IgD-negative memory B cell (primary cell): ENCODE measurements at regions not wholly inside any gene's neighbourhood (a gene's known extent, or its start where the extent isn't known, plus 50 kb on each side); places are given as distances from the start of the nearest gene placed in this dataset.
A peak's percentile ranks its signal among the peaks of the same experiment; 100 is the strongest.
"Not testable (repeated sequence)": the region's sequence is repeated elsewhere in the genome, so short reads cannot be mapped to it uniquely, and the experiment has no call there.

ENCODE experiments used
- H3K27ac Mint-ChIP-seq, 3 donors: one replicate each; pipeline ENCODE4 v1.8.0; 2020 to 2022; ENCODE audit warnings: mild to moderate bottlenecking in 3 of 3, mixed read lengths in 3 of 3, moderate library complexity in 1 of 3
- H3K27me3 Mint-ChIP-seq: one replicate; pipeline ENCODE4 v1.8.0; 2021; ENCODE audit warnings: mixed read lengths
- H3K36me3 Mint-ChIP-seq: one replicate; pipeline ENCODE4 v1.8.0; 2020; ENCODE audit warnings: mild to moderate bottlenecking, mixed read lengths
- H3K4me1 Mint-ChIP-seq, 3 donors: one replicate each; pipeline ENCODE4 v1.8.0; 2020 to 2022; ENCODE audit warnings: mixed read lengths in 3 of 3, mild to moderate bottlenecking in 1 of 3
- H3K4me3 Mint-ChIP-seq, 4 donors: one replicate each; pipeline ENCODE4 v1.8.0; 2020 to 2022; ENCODE audit warnings: mild to moderate bottlenecking in 4 of 4, mixed read lengths in 4 of 4, moderate library complexity in 3 of 4
- H3K9me3 Mint-ChIP-seq, 3 donors: one replicate each; pipeline ENCODE4 v1.8.0; 2020 to 2021; ENCODE audit warnings: mixed read lengths in 3 of 3, mild to moderate bottlenecking in 1 of 3

DNA sequence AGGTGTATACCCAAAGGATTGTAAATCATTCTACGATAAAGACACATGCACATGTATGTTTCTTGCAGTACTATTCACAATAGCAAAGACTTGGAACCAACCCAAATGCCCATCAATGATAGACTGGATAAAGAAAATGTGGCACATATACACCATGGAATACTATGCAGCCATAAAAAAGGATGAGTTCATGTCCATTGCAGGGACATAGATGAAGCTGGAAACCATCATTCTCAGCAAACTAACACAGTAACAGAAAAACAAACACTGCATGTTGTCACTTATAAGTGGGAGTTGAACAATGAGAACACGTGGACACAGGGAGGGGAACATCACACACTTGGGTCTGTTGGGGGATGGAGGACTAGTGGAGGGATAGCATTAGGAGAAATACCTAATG is 530.4 kb upstream of the SGO1 start:
- not testable (repeated sequence) for H3K27ac Mint-ChIP-seq, H3K4me3 Mint-ChIP-seq, H3K27me3 Mint-ChIP-seq, H3K4me1 Mint-ChIP-seq, H3K9me3 Mint-ChIP-seq, H3K36me3 Mint-ChIP-seq

DNA sequence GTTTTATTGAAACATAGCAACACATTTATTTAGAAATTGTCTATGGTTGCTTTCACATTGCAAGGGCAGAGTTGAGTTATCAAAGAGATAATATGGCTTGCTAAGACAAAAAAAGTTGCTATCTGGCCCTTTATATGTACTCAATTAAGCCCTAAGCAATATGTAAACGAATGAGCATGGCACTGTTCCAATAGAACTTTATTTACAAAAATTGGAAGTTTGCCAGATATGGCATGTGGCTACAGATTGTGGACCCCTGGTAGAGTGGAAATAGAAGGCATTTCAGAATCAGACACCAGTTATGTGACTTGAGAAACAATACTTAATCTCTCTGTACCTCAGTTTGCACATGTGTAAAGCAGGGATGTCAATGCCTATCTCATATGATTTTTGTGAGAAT is 515.6 kb upstream of the SGO1 start:
- Mint-ChIP-seq H3K27ac (no peak overlapping the region), H3K4me1 (no peaks in the 10 kb centered on the region), H3K4me3 (no peak overlapping the region), H3K27me3 (no peaks in the 10 kb centered on the region), H3K36me3 (peaks cover 2% of the 10 kb centered on the region), H3K9me3 (peaks cover 2 to 8% (median 3%) of the 10 kb centered on the region in 3 donors)

DNA sequence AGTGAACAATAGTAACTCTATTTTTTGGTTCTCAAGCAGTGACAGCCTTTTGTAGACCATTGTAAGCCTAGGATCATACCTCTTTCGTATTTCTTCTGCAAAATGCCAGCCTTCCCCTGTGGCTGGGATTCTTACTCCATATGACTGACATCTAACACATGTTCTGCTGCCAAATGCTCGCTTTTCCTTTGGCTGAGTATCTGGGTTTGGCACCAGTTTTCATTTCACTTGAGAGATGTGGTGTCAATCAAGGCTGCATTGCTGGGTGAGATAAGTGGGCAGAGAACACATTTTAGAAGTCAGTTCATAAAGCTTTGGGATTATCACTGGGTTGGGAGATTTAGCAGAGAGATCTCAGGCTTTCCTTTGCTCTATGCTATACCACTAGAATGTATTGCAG is 514.7 kb upstream of the SGO1 start:
- Mint-ChIP-seq H3K9me3 (peaks cover 2 to 8% (median 3%) of the 10 kb centered on the region in 3 donors), H3K27me3 (no peaks in the 10 kb centered on the region)

DNA sequence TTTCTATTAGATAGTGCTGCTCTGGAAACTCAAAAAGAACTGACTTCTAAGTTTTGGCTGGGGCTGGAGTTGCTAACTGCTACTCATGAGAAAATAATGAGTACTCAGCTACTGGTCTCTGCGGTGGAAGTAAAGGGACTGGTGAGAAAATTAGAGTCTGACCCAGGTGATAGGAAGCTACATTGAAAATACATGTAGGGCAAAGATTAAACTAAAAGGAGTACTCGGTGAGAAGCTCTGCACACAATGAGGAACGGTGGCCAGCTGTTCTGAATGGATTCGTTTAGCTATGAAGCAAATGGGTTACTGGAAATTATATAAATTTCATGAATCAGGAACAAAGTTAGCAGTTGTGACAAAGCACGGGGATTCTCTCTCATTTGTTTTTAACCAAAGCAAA is 512.9 kb upstream of the SGO1 start:
- Mint-ChIP-seq H3K27me3 (no peaks in the 10 kb centered on the region), H3K9me3 (peaks cover under 1 to 8% (median 2%) of the 10 kb centered on the region in 3 donors), H3K36me3 (peaks cover under 1% of the 10 kb centered on the region), H3K4me3 (no peak overlapping the region), H3K4me1 (no peaks in the 10 kb centered on the region), H3K27ac (no peak overlapping the region)

More for the DNA sequence above, 514.7 kb upstream of the SGO1 start:
- H3K36me3 Mint-ChIP-seq, result peaks cover 2% of the 10 kb centered on the region
- no peak overlapping the region for H3K27ac Mint-ChIP-seq
- no peaks in the 10 kb centered on the region for H3K4me1 Mint-ChIP-seq
- H3K4me3 Mint-ChIP-seq, result no peak overlapping the region

DNA sequence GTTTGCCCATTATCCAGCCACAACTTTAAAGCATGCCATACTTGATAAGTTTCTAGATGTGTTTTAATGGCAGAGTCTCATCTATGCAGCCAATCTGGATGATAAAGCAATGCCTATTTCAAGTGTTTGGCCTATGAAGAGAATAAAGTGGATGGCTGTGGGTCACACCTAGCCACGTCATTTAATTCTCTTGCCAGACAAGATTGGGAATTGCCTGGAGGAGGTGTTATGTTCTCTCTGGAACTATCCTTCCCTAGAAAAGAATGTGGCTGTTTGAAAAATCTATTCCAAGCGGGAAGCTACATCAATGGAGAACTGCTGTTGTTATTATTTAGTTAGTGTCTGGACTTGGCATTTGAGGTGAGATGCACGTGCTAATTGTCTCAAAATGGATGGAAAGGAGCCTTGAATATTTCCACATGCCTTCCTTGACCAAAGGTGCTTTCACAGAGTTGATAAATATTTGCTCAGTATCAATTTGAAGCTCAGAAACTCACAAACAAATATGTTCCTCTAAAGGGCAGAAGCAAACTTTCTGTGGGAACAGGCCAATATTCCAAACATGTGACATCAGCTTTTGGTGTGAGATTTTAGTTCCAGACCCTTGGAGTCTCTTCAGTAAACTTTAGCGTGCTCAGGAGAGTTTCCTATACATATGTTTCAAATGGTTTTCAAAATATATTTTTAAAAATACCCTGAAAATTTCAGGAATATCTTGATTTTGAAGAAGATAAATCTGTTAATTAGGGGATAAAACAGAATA is 510.6 kb upstream of the SGO1 start:
- H3K36me3 Mint-ChIP-seq, result no peaks in the 10 kb centered on the region
- H3K4me1 Mint-ChIP-seq, result no peaks in the 10 kb centered on the region
- no peaks in the 10 kb centered on the region for H3K9me3 Mint-ChIP-seq
- H3K4me3 Mint-ChIP-seq, result no peak overlapping the region
- no peak overlapping the region for H3K27ac Mint-ChIP-seq
- H3K27me3 Mint-ChIP-seq, result no peaks in the 10 kb centered on the region

DNA sequence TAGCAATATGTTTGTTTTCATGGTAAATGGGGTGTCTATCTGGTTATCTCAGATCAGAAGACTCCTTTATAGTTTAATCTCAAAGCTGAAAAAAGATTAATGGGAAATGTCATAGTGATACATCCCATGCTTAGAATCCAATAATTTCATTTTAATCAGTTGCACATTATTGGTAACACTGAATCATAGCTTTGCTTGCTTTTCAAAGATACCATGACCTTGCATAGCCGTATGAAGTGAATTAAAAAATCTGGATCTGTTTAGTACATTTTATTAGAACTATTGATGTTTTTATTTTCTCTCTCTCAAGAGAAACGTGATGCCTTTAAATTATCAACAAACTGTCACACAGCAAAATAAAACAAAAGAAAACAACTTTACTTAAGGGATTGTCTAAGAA is 506.7 kb upstream of the SGO1 start:
- H3K4me1 Mint-ChIP-seq, result no peaks in the 10 kb centered on the region
- no peak overlapping the region for H3K4me3 Mint-ChIP-seq
- H3K9me3 Mint-ChIP-seq, result peaks cover 2 to 7% (median 3%) of the 10 kb centered on the region in 3 donors
- no peaks in the 10 kb centered on the region for H3K27me3 Mint-ChIP-seq
- H3K27ac Mint-ChIP-seq, result peak overlapping the region in 1 of 3 donors; percentile 71
- no peaks in the 10 kb centered on the region for H3K36me3 Mint-ChIP-seq

DNA sequence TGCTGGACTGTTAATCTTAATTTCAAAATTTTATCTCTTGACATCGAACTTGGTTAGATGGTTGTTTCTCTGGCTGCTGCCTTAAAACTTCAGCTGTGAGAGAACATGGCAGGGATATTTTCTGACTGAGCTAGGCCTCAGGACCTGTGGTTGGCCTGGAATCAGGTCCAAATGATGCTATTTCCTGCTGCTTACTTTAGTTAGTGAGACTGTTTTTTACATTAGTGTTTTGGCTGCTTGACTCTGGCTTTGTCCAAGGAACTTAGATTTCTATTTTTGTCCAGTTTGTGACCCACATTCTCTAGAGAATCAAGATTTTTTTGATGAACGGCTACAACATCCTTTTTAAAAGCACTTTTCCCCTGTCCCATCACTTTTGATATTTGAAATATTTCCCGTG is 497.9 kb upstream of the SGO1 start:
- H3K4me3 Mint-ChIP-seq, result no peak overlapping the region
- H3K27me3 Mint-ChIP-seq, result no peaks in the 10 kb centered on the region
- H3K27ac Mint-ChIP-seq, result no peak overlapping the region
- no peaks in the 10 kb centered on the region for H3K4me1 Mint-ChIP-seq
- no peaks in the 10 kb centered on the region for H3K36me3 Mint-ChIP-seq
- peaks cover 7 to 12% (median 9%) of the 10 kb centered on the region in 3 donors for H3K9me3 Mint-ChIP-seq

DNA sequence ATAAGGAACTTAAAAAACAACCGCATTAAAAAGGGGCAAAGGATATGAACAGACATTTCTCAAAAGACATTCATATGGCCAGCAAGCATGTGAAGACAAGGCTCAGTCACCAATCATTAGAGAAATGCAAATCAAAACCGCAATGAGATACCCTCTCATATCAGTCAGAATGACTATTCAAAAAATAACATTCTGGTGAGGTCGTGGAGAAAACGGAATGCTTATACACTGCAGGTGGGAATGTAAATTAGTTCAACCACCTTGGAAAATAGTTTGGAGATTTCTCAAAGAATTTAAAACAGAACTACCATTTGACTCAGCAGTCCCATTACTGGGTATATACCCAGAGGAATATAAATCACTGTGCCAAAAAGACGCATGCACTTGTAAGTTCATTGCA is 496.6 kb upstream of the SGO1 start:
- H3K27me3 Mint-ChIP-seq, result no peaks in the 10 kb centered on the region
- no peaks in the 10 kb centered on the region for H3K36me3 Mint-ChIP-seq
- no peak overlapping the region for H3K4me3 Mint-ChIP-seq
- H3K9me3 Mint-ChIP-seq, result peaks cover 4 to 9% (median 7%) of the 10 kb centered on the region in 3 donors
- H3K27ac Mint-ChIP-seq, result no peak overlapping the region
- H3K4me1 Mint-ChIP-seq, result no peaks in the 10 kb centered on the region

DNA sequence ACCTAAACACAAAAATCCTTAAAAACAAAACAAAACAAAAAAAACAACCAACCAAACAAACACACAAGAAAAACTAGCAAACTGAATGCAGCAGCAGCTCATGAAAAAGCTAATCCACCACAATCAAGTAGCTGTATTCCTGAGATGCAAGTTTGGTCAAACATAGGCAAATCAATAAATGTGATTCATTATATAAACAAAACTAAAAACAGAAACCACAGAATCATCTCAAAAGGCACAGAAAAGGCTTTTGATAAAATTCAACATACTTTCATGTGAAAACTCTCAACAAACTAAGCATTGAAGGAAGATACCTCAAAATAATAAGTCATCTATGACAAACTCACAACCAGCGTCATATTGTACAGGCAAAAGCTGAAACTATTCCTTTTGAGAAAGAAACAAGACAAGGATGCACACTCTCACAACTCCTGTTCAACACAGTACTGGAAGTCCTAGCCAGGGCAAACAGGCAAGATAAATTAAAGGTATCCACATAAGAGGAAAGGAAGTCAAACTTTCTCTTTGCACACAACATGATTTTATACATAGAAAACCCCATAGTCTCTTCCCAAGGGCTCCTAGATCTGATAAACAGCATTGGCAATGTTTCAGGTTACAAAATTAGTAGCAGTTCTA is 495.1 kb upstream of the SGO1 start:
- H3K4me1 Mint-ChIP-seq, result no peaks in the 10 kb centered on the region
- no peaks in the 10 kb centered on the region for H3K27me3 Mint-ChIP-seq
- peaks cover 2 to 9% (median 7%) of the 10 kb centered on the region in 3 donors for H3K9me3 Mint-ChIP-seq
- H3K4me3 Mint-ChIP-seq, result no peak overlapping the region
- H3K27ac Mint-ChIP-seq, result no peak overlapping the region
- H3K36me3 Mint-ChIP-seq, result no peaks in the 10 kb centered on the region

DNA sequence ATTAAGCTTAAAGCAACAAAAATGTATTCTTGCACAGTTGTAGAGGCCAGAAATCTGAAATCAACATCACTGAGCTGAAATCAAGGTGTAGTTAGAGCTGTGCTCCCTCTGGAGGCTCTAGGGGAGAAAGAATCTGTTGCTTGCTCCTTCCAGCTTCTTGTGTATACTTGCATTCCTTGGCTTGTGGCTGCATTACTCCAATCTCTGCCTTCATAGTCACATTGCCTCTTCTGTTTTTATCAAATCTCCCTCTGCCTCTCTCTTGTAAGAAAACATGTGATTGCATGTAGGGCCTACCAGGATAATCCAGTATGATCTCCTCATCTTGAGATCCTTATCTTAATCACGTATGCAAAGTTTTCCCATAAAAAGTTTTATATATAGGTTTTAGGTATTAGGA is 487.9 kb upstream of the SGO1 start:
- no peaks in the 10 kb centered on the region for H3K4me1 Mint-ChIP-seq
- no peaks in the 10 kb centered on the region for H3K36me3 Mint-ChIP-seq
- no peak overlapping the region for H3K4me3 Mint-ChIP-seq
- no peaks in the 10 kb centered on the region for H3K27me3 Mint-ChIP-seq
- H3K27ac Mint-ChIP-seq, result no peak overlapping the region
- H3K9me3 Mint-ChIP-seq, result peaks cover 0 to 8% (median 5%) of the 10 kb centered on the region in 3 donors

DNA sequence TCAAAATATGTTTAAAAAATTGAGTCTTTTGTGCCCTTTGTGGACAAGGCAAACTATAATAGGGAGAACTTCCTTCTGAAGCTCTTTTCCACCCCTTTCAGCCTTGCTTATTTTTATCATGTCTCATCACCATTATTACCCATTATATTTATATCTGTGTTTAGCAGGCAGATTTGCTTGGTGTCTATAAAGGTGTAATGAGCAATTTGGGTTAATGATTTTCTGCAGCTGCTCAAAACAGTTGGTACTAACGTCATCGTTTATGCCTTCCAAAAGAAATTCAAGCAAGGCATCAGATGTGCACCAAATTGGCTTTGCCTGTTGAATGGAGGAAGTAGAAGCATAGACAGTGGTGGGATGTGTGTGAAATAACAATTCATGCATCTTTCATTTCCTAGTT is 483.7 kb upstream of the SGO1 start:
- H3K4me3 Mint-ChIP-seq, result no peak overlapping the region
- no peaks in the 10 kb centered on the region for H3K4me1 Mint-ChIP-seq
- no peaks in the 10 kb centered on the region for H3K27me3 Mint-ChIP-seq
- H3K9me3 Mint-ChIP-seq, result peaks cover 0 to 2% (median 0%) of the 10 kb centered on the region in 3 donors
- H3K27ac Mint-ChIP-seq, result no peak overlapping the region
- H3K36me3 Mint-ChIP-seq, result no peaks in the 10 kb centered on the region

DNA sequence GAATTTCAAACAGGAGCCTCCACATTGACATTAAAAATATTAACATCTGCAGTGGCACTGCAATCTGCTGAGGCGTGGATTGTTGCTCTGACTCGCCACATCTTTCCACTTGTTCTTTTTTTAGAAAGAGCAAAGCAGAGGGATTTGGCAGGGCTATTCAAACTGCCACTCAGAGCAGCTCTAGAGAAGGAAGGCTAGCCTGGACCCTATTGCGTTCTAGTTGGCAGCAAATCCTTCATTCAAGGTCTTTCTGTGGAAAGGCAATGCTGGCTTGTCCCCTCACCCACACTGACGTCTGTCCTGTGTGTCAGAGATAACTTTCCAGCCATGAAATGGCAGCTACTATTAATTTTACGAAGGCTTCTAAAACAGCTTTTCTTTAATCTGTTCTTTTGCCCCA is 483.2 kb upstream of the SGO1 start:
- H3K4me1 Mint-ChIP-seq, result no peaks in the 10 kb centered on the region
- H3K9me3 Mint-ChIP-seq, result peaks cover 0 to 2% (median 0%) of the 10 kb centered on the region in 3 donors

DNA sequence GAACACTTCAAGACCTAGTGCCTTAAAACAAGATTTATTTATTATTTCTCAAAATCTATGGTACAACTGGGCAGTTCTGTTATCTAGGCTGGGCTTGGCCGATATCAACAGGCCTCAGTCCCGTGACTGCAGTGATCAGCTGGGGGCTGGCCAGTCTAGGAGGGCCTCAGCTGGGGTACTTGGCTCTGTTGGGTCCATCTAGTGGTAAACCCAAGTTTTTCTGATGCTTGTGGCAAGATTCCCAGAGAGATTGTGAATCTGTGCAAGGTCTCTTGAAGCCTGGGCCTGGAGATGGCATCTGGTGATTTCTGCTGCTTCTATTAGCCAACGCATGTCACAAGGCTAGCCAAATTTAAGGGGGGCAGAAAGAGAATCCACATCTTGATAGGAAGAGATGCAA is 482.4 kb upstream of the SGO1 start:
- Mint-ChIP-seq H3K4me3 (no peak overlapping the region), H3K27me3 (no peaks in the 10 kb centered on the region), H3K9me3 (no peaks in the 10 kb centered on the region), H3K27ac (no peak overlapping the region), H3K36me3 (no peaks in the 10 kb centered on the region), H3K4me1 (no peaks in the 10 kb centered on the region)

More for the DNA sequence above, 483.2 kb upstream of the SGO1 start:
- Mint-ChIP-seq H3K4me3 (no peak overlapping the region), H3K27me3 (no peaks in the 10 kb centered on the region), H3K36me3 (no peaks in the 10 kb centered on the region), H3K27ac (no peak overlapping the region)

DNA sequence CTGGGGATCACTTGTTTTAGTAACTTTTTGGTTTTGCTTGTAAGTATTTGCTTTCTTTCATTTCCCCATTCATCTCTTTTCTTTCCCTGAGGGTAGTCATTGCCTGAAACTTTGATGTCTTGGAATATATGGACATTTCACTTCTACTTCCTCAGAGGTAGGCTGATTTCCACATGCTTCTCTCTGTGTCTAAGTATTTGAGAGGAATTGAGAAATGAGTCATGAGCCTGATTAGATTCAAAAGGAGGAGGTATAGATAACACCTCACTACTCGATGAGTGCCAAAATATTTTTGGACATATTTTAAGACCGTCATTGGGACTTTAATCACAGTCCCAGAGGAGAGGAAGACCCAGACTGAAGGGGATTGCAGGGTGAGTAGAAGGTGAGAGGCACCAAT is 480.1 kb upstream of the SGO1 start:
- Mint-ChIP-seq H3K27ac (no peak overlapping the region), H3K4me1 (no peaks in the 10 kb centered on the region), H3K9me3 (no peaks in the 10 kb centered on the region), H3K36me3 (no peaks in the 10 kb centered on the region), H3K27me3 (no peaks in the 10 kb centered on the region), H3K4me3 (no peak overlapping the region)

DNA sequence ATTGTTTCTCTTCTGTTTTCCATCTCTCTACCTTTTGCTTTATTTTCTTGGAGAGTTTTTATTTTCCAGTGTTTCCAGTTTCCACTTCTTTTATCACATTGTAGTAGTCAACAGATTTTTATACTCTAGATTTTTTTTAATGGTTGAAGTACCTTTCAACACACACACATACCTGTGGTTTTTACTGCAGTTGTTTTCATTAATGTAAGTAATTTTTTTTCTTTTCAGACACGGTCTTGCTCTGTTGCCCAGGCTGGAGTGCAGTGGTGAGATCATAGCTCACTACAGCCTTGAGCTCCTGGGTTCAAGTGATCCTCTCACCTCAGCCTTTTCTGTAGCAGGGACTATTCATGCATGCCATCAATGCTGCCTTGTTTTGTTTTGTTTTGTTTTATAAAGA is 472.5 kb upstream of the SGO1 start:
- Mint-ChIP-seq H3K4me3 (no peak overlapping the region), H3K36me3 (no peaks in the 10 kb centered on the region), H3K9me3 (peaks cover 0 to 5% (median 2%) of the 10 kb centered on the region in 3 donors), H3K27me3 (no peaks in the 10 kb centered on the region), H3K27ac (no peak overlapping the region), H3K4me1 (peaks cover 0 to 3% (median 0%) of the 10 kb centered on the region in 3 donors)

DNA sequence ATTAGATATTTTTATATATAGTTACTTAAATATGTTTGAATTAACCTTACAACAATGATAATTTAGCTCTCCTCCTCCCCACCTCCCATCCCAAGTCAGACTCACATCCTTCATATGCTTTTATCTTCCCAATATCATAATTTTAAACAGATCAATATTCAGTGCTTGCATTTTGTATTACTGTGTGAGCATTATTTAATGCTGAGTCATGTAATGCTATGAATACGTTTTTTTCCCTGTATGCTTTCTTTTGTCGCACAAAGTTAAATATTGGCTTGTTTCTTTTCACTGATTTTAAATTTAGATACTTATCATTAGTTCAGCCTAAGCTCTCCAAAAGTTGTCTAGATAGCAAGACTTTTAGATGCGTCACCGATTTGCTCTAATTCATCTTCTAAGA is 471.6 kb upstream of the SGO1 start:
- Mint-ChIP-seq H3K36me3 (no peaks in the 10 kb centered on the region), H3K9me3 (peaks cover 0 to 5% (median 2%) of the 10 kb centered on the region in 3 donors), H3K4me1 (peaks cover 0 to 3% (median 0%) of the 10 kb centered on the region in 3 donors), H3K4me3 (no peak overlapping the region), H3K27me3 (no peaks in the 10 kb centered on the region), H3K27ac (no peak overlapping the region)
